H1 (cell line): ENCODE measurements at regions not wholly inside any gene's neighbourhood (a gene's known extent, or its start where the extent isn't known, plus 50 kb on each side); places are given as distances from the start of the nearest gene placed in this dataset.

Experiments used
- CHD7 ChIP-seq: fragments of 300-600 bp; sonication (generic); IDR thresholded peaks from 2 replicates; pipeline ENCODE4 v1.7.1; 2012; ENCODE audit warnings: low read length, moderate library complexity, mild to moderate bottlenecking, inconsistent platforms; ENCODE audit not compliant: insufficient replicate concordance
- CREB1 ChIP-seq: IDR thresholded peaks from 2 replicates; pipeline ENCODE4 v1.6.1; 2012; ENCODE audit warnings: inconsistent platforms
- CTCF ChIP-seq, 3 experiments: IDR thresholded peaks; 1 replicate in 2 of 3; 2 replicates in 1 of 3; pipeline versions ENCODE4 v1.5.1 to v1.6.1; 2011; ENCODE audit warnings: low read length in 3 of 3, mild to moderate bottlenecking in 3 of 3, inconsistent platforms in 2 of 3, low read depth in 1 of 3, moderate library complexity in 1 of 3; ENCODE audit not compliant: insufficient read depth in 1 of 3; ENCODE audit errors: control extremely low read depth in 1 of 3
- KDM1A ChIP-seq: fragments of 200-600, 300-600 bp; sonication (generic); IDR thresholded peaks from 2 replicates; pipeline ENCODE4 v1.7.1; 2016; ENCODE audit warnings: mild to moderate bottlenecking, low read length, borderline replicate concordance
- POU5F1 ChIP-seq: IDR thresholded peaks from 2 replicates; pipeline ENCODE4 v1.6.1; 2011; ENCODE audit warnings: low read depth, mild to moderate bottlenecking, low read length, moderate library complexity
- RFX5 ChIP-seq: IDR thresholded peaks from 2 replicates; pipeline ENCODE4 v1.6.1; 2011; ENCODE audit warnings: low read depth, low read length, improper control_type of control experiment, borderline replicate concordance

- TF ChIP-seq CHD7 (no peak), KDM1A (no peak), POU5F1 (no peak), RFX5 (no peak), CREB1 (no peak), CTCF (IDR thresholded peaks at IDR 0.05; ENCODE audit: control extremely low read depth in 1 of 3, insufficient read depth in 1 of 3, low read depth in 1 of 3, low read length in 3 of 3) (no peak)
These were observed 503.2 kb upstream of the MKI67 start (continued) for GRCh38 chr10:128629111-128630096.
